NCI-H2171 treated with DMSO at 0.1 percent for 48 hours (cell line): ENCODE measurements at regions not wholly inside any gene's neighbourhood (a gene's known extent, or its start where the extent isn't known, plus 50 kb on each side); places are given as distances from the start of the nearest gene placed in this dataset.
A peak's percentile ranks its signal among the peaks of the same experiment; 100 is the strongest.

Experiments used
- DNase-seq: peaks from one replicate; lab custom pipeline; 2025; lab: John Stamatoyannopoulos, UW

DNA sequence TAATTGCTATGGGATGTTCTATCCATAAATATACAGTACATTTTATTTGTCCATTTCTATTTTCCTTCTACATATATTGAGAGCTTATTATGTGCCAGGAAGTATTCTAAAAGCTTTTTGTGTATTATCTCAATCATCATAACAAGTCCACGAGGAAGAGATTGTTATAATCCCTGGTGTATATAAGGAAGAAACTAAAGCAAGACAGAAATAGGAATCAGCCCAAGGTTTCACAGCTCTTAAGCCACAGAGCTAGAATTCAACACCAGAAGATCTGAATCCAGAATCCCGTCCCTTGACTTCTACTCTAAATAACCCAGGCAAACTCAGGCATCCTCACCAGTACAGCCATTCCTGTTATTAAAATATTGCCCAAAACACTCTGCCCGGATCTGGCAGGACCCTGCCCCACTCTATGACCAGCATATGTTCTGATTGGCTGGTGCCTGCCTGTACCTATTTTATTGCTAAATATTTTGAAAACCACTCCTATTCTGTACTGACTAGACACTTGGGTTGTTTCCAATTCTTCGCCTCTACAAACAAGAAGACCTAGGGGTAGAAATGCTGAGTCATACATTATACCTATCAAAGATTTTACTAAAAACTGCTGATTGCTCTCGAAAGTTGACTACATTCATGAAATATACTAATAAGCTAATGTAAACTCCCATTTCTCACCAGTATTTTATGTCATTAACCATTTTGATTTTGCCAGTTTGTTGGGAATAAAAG lies 297.4 kb downstream of the ENC1 start:
- no peak for DNase-seq

DNA sequence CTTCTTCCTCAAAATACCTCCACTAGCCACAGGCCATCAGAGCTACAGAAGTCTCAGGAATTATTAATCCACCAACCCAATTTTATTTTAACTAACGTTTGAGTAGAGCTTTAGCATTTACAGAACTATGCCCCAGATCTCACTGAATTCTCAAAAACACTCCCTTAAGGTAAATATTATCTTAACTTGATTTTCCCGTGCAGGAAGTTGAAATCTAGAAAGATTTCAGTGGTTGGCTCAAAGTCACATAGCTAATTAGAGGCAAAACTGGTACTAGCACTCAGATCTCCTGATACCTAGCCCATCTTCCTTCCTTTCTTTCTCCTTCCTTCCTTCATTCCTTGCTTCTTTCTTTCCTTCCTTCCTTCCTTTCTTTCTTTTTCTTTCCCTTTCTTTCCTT lies 298.3 kb downstream of the ENC1 start:
- no peak for DNase-seq

DNA sequence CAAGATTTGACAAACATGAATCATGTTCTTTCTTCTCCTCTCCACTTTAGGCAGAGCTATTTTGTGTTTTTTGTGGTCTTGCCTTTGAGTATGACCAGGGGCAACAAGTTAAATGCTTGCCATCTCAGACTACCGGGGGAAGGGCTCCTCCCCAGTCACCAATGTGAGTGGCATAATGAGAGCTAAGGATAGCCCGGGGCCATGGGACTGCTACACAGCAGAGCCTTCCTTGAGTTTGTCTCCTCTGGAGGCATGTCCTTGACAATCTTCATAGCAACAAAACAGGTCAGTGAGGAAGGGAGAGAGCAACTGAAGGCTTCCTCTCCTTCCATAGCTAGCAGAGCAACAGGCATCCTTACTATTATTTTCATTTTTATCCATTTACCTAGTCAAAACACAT lies 299.3 kb downstream of the ENC1 start:
- DNase-seq: no peak

DNA sequence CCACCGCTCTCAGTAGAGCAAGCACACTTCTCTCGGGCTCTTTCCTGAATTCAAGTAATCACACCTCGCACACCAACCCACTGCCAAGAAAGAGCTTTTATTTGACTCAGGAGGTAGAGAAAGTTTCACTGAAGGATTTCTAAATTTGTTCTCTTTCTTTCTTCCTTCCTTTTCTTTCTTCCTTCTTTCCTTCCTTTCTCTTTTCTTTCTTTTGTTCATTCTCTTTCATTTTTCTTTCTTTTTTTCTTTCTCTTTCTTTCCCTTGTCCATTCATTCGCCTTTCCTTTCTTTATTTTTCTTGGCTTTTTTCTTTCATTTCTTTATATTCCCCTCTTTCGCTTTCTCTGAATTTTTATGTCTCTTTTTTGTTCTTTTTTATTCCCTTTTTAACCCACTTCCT lies 300.1 kb downstream of the ENC1 start:
- no peak for DNase-seq

DNA sequence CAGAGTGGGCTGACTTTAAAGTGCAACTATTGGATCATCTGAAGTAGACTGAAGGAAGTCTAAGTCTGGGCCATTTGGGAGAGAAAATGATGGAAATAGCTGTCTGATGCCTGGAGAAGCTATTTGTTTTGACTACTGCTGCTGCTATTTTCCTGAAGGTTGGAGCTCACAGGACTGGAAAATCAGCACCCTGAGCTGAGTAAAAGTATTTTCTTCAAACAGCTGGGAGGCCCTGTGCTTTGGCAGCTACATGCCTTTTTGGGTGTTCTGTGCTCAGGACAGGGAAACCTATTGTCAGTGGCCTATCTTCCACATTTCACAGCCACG lies 302.6 kb downstream of the ENC1 start:
- DNase-seq: no peak

DNA sequence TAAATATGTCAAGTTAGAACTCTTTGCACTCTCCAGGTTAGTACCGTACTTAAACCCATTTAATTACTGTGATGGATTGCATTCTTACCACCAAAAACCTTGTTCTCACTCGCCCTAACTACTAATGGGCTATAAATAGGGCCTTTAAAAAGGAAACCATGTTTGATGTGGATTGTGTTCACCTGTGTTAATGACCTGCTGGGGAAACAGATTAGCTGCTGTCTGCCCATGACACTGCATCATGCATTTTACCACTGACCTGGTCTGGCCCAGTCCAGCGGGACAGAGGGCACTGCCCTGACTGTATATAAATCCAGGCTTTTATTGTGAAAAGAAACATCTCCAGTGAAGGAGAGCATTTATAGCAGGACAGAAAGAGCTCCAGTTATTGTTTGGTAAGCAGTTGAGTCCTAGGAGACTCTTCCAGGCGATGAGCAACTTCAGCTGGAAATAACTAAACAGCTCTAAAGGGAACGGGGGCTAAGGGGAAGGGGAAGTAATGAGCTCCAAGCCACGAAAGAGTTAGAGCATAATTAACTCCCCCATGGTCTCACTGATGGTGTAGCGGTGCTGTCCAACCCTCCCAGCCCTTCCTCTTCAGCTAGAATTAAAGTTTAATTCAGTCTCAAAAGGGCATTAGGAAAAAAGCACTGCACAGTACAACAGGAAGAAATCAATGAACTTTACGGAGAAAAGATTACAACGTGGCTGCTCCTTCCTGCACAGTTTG lies 303.1 kb downstream of the ENC1 start:
- no peak for DNase-seq

DNA sequence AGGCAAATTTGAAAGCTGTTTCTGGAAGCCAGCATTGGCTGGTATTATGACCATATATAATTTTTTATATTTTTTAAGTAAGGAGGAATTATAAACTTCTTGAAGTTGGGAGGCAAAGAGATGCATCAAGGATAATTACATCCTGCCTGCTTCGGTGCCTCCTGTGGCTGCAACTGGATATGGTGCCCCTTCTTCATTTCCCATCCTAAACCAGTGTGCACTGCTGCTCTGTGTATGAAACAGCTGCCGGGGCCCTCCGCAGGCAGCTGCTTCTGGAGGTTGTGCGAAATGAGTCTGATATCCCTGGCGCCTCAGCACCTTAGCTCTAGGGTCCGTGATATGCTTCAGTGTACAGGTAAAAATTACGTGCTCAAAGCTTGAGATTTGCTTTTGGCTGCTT lies 304.2 kb downstream of the ENC1 start:
- peak; percentile 65 for DNase-seq

DNA sequence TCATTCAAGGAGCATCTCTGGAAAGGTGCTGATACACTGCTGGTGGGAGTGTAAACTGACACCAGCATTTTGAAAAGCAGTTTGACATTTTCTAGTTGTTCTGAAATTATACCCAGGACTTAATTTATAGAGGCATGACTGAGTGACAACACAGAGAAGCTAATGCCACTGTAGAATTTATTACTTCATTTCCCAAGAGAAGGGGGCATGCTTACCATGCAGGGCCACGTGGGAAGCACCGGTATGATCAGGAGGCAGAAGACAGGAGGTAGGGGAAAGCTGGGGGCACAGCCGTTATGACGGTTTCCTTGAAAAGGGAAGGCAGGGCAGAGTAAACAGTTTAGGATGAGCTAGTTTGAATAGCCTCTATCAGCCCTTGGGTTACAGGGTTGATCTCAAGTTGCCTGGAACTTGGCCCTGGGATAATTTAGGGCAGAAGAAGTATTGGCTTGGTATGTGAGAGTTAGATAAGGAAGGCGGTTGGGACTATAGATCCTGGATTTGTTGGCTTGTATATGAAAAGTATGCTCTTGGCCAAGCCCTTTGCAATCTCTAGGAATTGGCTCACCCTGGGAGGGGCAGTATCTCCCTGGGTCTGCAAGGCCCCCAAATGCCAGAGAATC lies 305.7 kb downstream of the ENC1 start:
- peak; percentile 38 for DNase-seq

DNA sequence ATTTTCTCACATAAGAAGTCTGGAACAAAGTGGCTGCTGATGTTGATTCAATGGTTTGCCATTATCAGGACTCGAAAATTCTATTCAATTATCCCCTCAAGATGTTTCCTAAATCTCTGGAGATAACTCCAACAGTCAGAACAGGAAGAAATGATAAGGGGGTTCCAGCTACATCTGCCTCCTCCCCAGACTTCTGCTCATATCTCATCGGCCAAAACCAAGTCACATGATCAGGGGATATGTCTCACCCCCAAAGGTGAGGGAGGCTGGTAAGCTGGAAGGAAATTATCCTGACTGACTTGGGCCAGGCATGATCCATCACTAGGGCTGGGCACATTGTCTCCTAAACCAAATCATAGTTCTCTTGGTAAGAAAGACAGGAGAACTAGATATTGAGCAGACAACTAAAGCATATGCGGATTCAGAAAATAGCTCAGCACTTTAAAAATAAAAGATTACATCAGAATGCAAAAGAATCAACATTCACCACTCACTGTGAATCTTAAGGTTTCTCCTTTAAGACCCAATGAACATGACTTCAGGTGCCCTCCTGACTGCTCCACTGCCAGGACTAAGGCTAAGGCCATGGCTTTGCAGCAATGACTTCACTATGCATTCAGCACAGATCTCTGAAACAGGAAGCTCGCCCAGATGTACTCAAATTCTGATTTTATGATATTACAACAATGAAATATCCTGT lies 306.3 kb downstream of the ENC1 start:
- DNase-seq: no peak

DNA sequence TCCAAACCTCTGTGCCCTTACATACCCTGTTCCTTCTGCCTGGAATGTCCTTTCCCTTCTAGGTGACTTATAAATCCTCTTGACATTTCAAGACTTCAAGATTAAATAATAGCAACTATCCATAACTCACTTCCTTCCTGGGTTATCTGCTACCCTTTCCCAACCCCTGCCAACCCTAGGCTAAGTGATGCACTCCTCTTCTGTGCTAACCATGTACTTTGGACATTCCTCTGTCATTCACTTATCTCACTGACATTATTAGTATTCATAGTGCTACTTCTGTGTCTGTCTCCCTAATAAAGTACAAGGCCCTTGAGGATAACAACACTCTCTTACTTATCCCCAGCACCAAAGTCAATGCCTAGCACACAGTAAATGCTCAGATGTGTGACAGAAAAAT lies 307.1 kb downstream of the ENC1 start:
- DNase-seq: no peak

DNA sequence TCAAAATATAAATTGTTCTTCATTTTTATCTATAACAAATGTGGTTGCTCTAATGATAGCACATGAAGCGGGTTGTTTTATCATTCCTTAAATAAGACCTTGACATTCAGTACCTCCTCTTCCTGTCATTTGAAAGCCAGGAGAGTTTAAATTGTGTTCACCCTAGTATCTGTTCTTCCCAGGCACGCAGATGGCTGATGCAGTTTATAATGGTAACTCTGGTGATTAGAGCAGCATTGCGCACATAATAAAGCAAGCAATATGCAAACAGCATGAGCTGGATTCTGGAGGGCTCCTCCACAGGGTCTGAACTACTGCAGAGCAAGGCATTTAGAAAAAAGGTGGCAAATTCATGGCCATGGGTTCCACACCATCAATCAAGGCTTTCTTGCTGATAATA lies 307.8 kb downstream of the ENC1 start:
- DNase-seq: no peak

DNA sequence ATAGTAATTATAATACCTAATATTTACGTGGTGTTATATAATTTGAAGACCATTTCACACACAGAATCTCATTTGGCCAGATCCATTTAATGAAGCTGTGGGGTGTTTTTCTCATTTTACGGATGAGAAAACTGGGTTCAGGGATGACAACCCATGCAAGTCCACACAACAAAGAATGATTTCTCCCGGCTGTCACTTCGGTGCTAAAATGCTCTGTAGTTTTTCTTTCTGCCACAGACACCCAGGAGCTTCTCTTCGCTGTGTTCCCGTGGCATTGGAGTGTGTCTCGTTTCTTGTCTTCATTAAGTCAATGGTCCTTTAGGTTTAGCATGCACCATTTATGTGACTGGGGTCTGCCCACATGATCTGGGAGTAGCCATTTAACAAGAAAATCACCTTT lies 308.5 kb downstream of the ENC1 start:
- no peak for DNase-seq

DNA sequence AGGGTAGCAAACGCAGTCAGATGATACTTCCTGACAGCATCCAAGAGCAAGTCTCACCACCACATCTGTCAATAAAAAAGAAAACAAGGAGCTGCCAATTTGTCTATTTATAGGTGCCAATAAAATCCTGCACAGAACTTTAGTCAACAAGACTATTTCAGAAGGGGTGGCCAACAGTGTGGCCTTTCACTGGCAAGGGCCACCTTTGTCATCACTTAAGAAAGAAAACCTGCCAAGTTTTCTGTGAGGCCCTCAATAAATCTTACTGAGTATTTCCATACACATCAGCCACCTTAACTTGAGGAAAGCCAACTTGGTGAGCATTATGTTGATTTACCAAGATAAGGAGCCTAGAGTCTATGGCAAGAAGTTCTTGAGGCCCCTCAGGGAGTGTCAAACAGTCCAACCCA lies 312.3 kb downstream of the ENC1 start:
- no peak for DNase-seq

DNA sequence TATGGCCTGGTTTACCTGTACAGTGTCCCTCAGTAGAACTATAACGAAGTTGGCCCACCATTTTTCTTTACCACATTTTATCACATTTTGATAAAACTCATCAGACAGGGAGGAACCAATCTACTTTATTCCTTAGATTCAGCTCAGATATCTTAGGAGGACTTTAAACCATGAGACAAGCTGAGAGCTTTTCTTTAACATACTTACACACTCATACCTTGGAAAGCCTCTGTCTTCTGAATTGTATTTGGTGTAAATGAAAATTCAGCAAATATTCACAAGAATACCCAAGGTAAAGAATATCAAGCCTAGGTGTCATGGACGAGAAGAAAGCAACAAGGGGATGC lies 313.2 kb downstream of the ENC1 start:
- no peak for DNase-seq

DNA sequence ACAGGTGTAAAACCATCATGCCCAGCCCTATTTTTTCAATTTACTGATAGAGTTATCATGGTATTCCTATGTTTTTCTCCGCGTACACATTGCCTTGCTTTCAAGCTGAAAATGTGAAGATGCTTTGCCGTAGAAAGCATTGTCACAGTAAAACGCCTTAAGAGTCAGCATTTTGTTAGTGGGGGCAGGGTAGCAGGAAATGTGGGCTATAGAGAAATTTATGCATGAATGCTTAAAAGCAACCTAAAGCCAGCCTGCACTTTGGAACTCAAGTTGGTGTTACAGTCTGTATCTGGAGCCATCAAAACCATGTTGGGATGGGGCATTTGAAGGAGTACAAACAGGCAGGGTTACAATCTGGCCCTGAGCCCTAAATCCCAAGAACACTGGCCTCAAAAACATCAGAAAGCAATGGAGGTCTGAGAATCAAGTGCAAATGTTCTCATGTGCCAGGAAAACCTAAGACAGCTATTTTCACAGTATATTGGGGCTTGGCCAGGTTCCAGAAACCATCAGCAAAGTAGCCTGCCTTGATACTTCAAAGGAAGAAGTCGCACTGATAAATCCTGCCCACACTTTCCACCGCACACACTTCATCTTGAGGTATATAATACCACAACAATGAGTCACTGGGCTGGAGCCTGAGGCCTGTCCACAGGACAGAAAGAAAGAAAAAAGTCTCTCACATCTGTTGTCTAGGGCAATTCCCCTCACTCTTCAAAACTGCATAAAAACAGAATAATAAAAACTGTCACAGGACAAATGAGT lies 313.8 kb downstream of the ENC1 start:
- DNase-seq: peak; percentile 21

DNA sequence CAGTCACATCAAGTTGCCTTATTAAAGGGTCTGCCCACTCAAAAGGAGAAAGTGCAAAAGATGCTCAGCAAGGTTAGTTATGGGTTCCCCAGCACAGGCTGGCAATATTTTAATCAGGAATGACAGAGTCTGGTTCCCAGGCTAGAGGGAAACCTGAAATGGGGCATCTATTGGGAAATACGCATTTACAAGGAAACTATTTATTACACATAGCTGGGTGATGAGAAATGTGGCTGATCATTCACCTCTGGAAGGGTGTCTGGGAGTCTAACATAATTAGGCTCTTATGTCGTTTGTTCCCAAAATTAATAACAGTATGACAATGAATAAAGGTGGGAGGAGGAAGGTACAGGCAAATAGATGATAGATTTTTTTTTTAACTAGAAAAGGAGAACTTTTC lies 314.7 kb downstream of the ENC1 start:
- no peak for DNase-seq

DNA sequence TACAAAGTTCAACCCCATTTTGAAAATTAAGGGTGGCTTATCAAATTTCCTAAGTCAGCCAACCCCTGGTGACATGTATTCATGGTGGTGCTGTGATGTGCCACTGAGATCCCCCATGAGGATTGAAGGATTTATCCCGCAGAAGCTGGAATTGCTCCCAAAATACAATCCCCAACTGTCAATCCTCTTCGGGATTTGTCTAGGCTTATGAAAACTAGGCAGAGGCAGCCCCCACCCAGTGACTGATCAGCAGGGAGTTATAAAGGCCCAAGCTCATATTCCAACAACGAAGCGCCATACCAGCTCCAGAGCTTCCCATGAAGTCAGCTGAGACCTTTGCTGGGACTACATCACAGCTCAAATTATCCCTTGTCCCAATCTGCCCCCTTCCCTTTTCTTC lies 316.0 kb downstream of the ENC1 start:
- DNase-seq: peak; percentile 11

DNA sequence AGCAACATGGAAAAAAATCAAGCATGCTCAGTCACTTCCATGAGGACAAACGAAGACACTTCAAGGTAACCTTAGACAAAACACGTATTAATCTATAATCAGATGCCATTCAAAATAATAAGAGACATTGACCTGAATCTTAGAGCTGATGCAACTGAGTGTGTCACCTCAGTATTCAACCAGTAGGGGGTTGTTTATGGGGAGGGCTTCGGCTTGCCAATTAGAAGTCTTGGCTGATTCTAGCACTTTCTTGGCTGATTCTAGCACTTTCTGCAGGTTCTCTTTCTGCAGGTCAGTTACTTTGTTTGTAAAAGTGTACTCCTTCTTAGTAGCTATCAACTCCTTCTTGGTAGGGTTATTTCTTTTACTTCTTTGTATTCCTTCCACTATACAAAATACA lies 317.6 kb downstream of the ENC1 start:
- DNase-seq: no peak

DNA sequence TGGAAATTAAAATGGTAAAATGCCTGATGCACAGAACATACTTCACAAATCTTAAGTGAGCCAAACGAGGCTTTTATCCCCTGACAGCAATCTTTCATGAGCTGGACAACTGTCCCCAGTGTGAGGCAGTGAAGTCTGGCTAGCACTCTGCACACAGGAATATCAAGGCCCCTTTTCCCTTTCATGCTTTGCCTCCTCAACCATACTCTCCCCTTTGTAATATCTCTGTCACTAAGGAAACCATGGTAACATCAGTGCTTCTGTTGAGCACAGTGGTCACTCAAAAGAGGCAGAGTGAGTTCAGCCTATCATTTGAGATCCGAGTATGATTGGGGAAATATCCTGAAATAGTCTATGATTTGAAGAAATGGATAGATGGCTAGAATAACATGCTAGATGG lies 318.3 kb downstream of the ENC1 start:
- no peak for DNase-seq

DNA sequence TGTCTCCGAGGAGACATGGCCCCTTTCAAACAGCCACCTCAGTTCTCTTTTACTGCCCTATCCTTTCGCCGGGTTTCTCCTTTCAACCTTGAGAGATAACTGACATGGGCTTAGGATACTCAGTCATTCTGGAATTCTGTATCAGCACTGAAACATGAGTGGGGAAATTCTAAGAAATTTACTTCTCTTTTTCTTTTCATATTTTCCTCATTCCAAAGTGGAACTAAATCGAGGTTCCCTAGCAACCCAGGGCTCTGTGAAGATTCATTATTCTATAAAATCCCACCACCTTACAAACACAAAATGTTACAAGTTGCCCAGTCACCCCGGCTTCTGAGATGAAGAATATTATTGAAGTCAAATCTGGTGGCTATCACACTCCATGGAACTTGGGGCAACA lies 319.2 kb downstream of the ENC1 start:
- no peak for DNase-seq

DNA sequence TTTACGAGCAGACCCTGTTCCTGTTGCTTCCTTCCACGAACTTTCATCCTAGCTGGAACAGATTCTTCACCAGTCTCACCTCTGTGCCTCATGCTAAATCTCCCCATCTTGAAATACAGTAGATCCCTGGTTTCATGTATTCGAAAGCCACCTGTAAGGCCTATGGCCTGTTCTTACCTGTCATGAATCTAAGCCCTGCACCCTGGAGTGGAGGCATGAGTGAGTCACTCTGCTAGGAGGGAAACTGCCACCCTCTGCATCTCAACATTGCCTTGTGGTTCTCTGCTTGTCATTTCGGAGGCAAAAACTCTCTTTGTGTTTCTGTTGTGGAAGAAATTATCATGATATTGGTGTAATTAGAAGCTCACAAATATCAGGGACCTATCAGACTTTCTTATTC lies 320.0 kb downstream of the ENC1 start:
- no peak for DNase-seq

DNA sequence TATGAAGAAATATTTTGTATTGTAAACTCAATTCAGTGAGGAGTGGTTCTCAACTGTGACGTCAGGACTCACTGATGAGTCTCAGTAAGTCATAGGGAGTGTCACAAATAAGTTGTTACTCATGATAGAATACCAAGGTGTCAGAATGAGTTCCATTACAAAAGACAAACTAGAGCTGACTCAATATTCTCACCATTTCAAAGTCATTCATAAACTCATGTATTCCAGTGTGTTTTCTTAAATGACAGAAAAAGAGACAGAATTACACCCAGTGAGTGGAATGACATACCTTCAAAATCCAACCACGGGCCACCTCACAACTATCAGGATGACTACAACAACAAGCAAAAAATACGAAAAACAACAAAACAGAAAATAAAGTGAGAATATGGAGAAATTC lies 321.5 kb downstream of the ENC1 start:
- DNase-seq: no peak
